ENCODE measurements at regions not wholly inside any gene's neighbourhood (a gene's known extent, or its start where the extent isn't known, plus 50 kb on each side); places are given as distances from the start of the nearest gene placed in this dataset.

- H4K8ac ChIP-seq (replicated peaks; ENCODE audit: insufficient read length, low read depth, low read length), result no peak overlapping the region
- H3K4ac ChIP-seq (ENCODE audit: low read depth, low read length), result no peak overlapping the region
- no CpG with 5 or more reads among the region's 4 CpGs for WGBS (ENCODE audit: extremely low coverage, insufficient read length, low lambda C conversion rate)
- H2BK12ac ChIP-seq (ENCODE audit: insufficient read length, low read depth, low read length), result no peak overlapping the region
- H3K4me3 Mint-ChIP-seq, result no peak overlapping the region
- TF ChIP-seq CTCF (conservative IDR thresholded peaks at IDR 0.05), result no peak
- no peaks in the 10 kb centered on the region for H3K9me3 ChIP-seq (ENCODE audit: control insufficient read depth, low read depth, low read length)
- peaks cover 4% of the 10 kb centered on the region for H3K27me3 Mint-ChIP-seq (ENCODE audit: low read depth)
- H3K9me3 Mint-ChIP-seq, result no peaks in the 10 kb centered on the region
- H4K91ac ChIP-seq (ENCODE audit: insufficient read length, low read depth, low read length), result no peak overlapping the region
- H3K14ac ChIP-seq (ENCODE audit: insufficient read depth, low read length), result no peak overlapping the region
- no peak overlapping the region for H4K5ac ChIP-seq (ENCODE audit: insufficient read length, low read depth, low read length)
- no peak for DNase-seq
- H2AFZ ChIP-seq (ENCODE audit: low read length), result no peak overlapping the region
- no peak overlapping the region for H3K27ac Mint-ChIP-seq
- H3T11ph ChIP-seq (ENCODE audit: low read length), result no peak overlapping the region
- no peaks in the 10 kb centered on the region for H3K27me3 ChIP-seq (ENCODE audit: insufficient read depth, low read length)
- no peak overlapping the region for H3K56ac ChIP-seq (ENCODE audit: insufficient read length, low read depth, low read length)
- H3K79me1 ChIP-seq (ENCODE audit: insufficient read depth, low read depth, low read length, poor library complexity, severe bottlenecking), result no peaks in the 10 kb centered on the region
- H3K79me2 ChIP-seq (ENCODE audit: insufficient read depth, low read length), result no peaks in the 10 kb centered on the region
- H3K27ac ChIP-seq (ENCODE audit: insufficient read length, low read depth, low read length), result no peak overlapping the region
- no peak overlapping the region for H2BK20ac ChIP-seq (ENCODE audit: low read depth, low read length, poor library complexity, severe bottlenecking)
- no peak overlapping the region for H3K23ac ChIP-seq (ENCODE audit: insufficient read length, low read depth, low read length)
- H3K4me1 ChIP-seq (ENCODE audit: insufficient read depth, low read length), result no peaks in the 10 kb centered on the region
- no peak overlapping the region for H3K4me2 ChIP-seq (ENCODE audit: insufficient read depth, insufficient read length, low read length)
- no peak overlapping the region for H2BK5ac ChIP-seq (ENCODE audit: insufficient read length, low read length)
- H3K4me1 Mint-ChIP-seq, result no peaks in the 10 kb centered on the region
- H2BK15ac ChIP-seq (ENCODE audit: low read depth, low read length), result no peak overlapping the region
- no peaks in the 10 kb centered on the region for H4K20me1 ChIP-seq (ENCODE audit: control insufficient read depth, insufficient read depth, insufficient read length)
- no peak overlapping the region for H3K9ac ChIP-seq (ENCODE audit: extremely low read depth, insufficient read length, low read length)
- H3K36me3 Mint-ChIP-seq (ENCODE audit: insufficient read depth in 1 of 3, low read depth in 3 of 3), result peaks cover 0 to 11% (median 0%) of the 10 kb centered on the region in 3 experiments; a peak in 2 of 7 replicates
- H2AK5ac ChIP-seq (ENCODE audit: insufficient read length, low read length), result no peak overlapping the region
- H2BK120ac ChIP-seq (ENCODE audit: low read depth, low read length, poor library complexity, severe bottlenecking), result no peak overlapping the region
- H3K23me2 ChIP-seq (ENCODE audit: insufficient read length, low read depth, low read length, poor library complexity, severe bottlenecking), result no peaks in the 10 kb centered on the region
- no peak overlapping the region for H3K18ac ChIP-seq (ENCODE audit: insufficient read length, low read depth, low read length)
Observed at GRCh38 chr14:29351996-29352705, 575.5 kb downstream of the PRKD1 start.

Measured in H9 (cell line).